Activated CD8-positive, alpha-beta T cell treated with anti-CD3 and anti-CD28 coated beads for 36 hours (primary cell): ENCODE measurements at regions not wholly inside any gene's neighbourhood (a gene's known extent, or its start where the extent isn't known, plus 50 kb on each side); places are given as distances from the start of the nearest gene placed in this dataset.

Source experiments
- ATAC-seq: fragments of 200-7000 bp; cut with Tn5 transposase; one replicate; pipeline ENCODE4 v1.10.0; 2021; ENCODE audit warnings: mild to moderate bottlenecking, moderate library complexity
- CTCF ChIA-PET: fragments of 350-600 bp; sonication (Branson Sonifier 250); formaldehyde crosslinking; loops from one replicate; lab custom pipeline; 2021; ENCODE audit warnings: antibody characterized with exemption; lab: Charles Lee
- POLR2A ChIA-PET: fragments of 350-600 bp; sonication (Branson Sonifier 250); formaldehyde crosslinking; loops from one replicate; lab custom pipeline; 2021; ENCODE audit warnings: antibody characterized with exemption; lab: Charles Lee
- DNase-seq: peaks from one replicate; pipeline ENCODE4 v3.0.0-alpha.2; 2020
- H3K27ac Mint-ChIP-seq: one replicate; pipeline ENCODE4 v1.8.0; 2021; ENCODE audit warnings: mild to moderate bottlenecking, mixed read lengths
- H3K27me3 Mint-ChIP-seq: one replicate; pipeline ENCODE4 v1.8.0; 2021; ENCODE audit warnings: mixed read lengths
- H3K36me3 Mint-ChIP-seq: one replicate; pipeline ENCODE4 v1.8.0; 2021; ENCODE audit warnings: low read depth, mixed read lengths
- H3K4me1 Mint-ChIP-seq: one replicate; pipeline ENCODE4 v1.8.0; 2021; ENCODE audit warnings: low read depth, mixed read lengths
- H3K4me3 Mint-ChIP-seq: one replicate; pipeline ENCODE4 v1.8.0; 2021; ENCODE audit warnings: mild to moderate bottlenecking, moderate library complexity, mixed read lengths
- H3K9me3 Mint-ChIP-seq: one replicate; pipeline ENCODE4 v1.8.0; 2021; ENCODE audit warnings: mixed read lengths
- intact Hi-C: fragments of 100-400 bp; cut with micrococcal nuclease; formaldehyde crosslinking; loops from one replicate; pipeline ENCODE4 v1.10.0; 2022
- TF ChIP-seq, protein P1 (sequence below): fragments of 200-600 bp; IDR thresholded peaks from one replicate; pipeline ENCODE4 v1.8.0; 2022; ENCODE audit warnings: antibody characterized with exemption, mild to moderate bottlenecking

DNA sequence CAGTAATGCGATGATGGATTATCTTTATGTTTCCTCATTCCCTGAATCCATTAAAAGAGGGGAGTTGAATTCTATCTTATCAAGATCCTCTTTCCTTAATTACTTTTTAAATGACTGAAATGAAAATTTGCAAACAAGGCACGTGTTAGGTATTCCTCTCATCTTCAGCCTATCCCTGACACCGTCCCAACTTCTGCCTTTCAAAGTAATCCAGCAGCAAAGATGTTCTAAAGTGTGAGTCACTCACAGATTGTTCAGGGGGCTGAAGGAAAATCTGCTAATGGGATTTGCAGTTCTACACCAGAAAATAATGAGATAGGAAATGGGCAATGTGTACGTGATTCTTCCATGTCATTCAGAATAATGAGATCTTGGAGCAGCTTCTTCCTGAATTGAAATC, 403.0 kb downstream of the ARHGEF28 start:
- Mint-ChIP-seq H3K4me1 (no peaks in the 10 kb centered on the region), H3K36me3 (no peaks in the 10 kb centered on the region), H3K4me3 (no peak overlapping the region), H3K27ac (no peak overlapping the region), H3K27me3 (peaks cover 5% of the 10 kb centered on the region), H3K9me3 (no peaks in the 10 kb centered on the region)
- CTCF ChIA-PET = no interaction called here
- ATAC-seq (no peak), DNase-seq (no peak)
- intact Hi-C loops = no loop called here
- TF ChIP-seq, protein P1, sequence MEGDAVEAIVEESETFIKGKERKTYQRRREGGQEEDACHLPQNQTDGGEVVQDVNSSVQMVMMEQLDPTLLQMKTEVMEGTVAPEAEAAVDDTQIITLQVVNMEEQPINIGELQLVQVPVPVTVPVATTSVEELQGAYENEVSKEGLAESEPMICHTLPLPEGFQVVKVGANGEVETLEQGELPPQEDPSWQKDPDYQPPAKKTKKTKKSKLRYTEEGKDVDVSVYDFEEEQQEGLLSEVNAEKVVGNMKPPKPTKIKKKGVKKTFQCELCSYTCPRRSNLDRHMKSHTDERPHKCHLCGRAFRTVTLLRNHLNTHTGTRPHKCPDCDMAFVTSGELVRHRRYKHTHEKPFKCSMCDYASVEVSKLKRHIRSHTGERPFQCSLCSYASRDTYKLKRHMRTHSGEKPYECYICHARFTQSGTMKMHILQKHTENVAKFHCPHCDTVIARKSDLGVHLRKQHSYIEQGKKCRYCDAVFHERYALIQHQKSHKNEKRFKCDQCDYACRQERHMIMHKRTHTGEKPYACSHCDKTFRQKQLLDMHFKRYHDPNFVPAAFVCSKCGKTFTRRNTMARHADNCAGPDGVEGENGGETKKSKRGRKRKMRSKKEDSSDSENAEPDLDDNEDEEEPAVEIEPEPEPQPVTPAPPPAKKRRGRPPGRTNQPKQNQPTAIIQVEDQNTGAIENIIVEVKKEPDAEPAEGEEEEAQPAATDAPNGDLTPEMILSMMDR = no peak
- POLR2A ChIA-PET = no interaction called here

DNA sequence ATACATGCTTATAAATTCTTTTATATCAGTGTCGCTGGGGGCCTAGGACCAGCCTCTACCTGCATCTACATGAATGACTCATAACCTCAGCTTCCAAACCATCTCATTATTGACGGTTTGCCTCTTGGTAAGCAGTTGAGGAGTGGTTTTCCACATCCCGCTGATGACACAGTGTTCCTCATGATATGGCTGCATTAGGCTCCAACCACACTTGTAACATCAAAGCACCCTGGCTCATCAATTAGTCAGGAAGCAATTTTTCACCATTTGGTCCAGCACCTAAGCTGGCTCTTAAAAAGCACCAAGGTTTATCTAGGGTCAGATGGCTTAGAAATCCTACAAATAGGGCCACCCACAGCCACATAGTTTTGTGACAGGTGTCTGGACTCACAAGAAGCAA, 402.4 kb downstream of the ARHGEF28 start:
- peaks cover 8% of the 10 kb centered on the region for H3K27me3 Mint-ChIP-seq
- intact Hi-C loops = no loop called here
- no peak overlapping the region for H3K4me3 Mint-ChIP-seq
- no peak overlapping the region for H3K27ac Mint-ChIP-seq
- ATAC-seq (no peak), DNase-seq (no peak)
- H3K9me3 Mint-ChIP-seq = no peaks in the 10 kb centered on the region
- ChIA-PET CTCF (no interaction called here), POLR2A (no interaction called here)
- H3K36me3 Mint-ChIP-seq = no peaks in the 10 kb centered on the region
- TF ChIP-seq, protein P1 = no peak
- H3K4me1 Mint-ChIP-seq = no peaks in the 10 kb centered on the region

DNA sequence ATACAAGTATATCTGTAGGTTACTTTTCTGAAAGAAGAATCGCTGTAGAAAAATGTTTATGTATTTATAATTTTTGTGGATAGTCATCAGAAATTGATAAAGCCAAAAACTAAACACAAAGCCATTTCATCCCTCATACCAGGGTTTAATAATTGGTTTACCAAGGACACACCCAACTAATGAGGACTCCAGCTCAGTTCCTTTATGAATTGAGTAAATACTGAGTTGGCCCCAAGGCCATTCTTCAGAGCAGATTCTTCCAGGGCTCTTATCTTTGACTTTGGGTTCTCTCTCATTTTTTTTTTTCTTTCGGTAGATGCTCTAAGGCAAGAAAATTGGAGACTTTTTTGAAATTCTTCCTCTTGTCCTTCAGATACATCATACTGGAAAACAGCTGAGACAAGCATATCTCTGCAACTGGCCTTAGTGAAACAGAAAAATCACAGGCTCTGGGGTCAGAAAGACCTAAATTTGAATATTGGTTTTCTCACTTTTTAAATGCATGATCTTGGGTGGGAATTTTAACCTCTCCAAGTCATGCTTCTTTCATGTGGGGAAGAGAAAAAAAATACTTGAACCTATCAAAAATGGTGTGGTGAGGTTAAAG, 401.8 kb downstream of the ARHGEF28 start:
- Mint-ChIP-seq H3K36me3 (no peaks in the 10 kb centered on the region), H3K27me3 (peaks cover 9% of the 10 kb centered on the region), H3K9me3 (no peaks in the 10 kb centered on the region), H3K4me3 (no peak overlapping the region), H3K4me1 (no peaks in the 10 kb centered on the region), H3K27ac (no peak overlapping the region)
- ChIA-PET CTCF (no interaction called here), POLR2A (interaction anchor here (0.6 kb wide), 1 partner anchor 138 kb away, joined by 3 read pairs; no protein-coding TSS in a partner anchor)
- DNase-seq (no peak), ATAC-seq (no peak)
- TF ChIP-seq, protein P1 = no peak
- intact Hi-C loops = no loop called here

DNA sequence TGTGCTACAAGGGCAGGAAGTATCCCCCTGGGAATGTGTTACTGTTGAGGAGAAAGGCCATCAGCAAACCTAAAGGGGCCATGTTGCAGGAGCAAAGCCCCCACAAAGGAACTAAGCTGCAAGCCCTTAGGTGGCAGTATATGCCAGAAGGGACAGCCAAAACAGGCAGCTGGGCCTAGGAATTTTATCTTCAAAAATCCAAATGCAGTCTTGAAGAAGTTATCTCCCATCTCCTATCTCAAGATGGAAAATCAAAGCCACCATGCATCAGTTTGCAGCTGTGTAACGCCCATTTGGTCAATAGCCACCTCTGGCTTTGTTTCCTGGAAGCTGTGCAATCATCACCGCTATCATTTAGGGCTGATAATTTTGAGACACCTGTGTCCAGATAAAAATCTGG, 400.3 kb downstream of the ARHGEF28 start:
- DNase-seq (no peak), ATAC-seq (no peak)
- Mint-ChIP-seq H3K27me3 (peaks cover 8% of the 10 kb centered on the region), H3K36me3 (no peaks in the 10 kb centered on the region), H3K9me3 (no peaks in the 10 kb centered on the region), H3K4me1 (no peaks in the 10 kb centered on the region), H3K4me3 (no peak overlapping the region), H3K27ac (no peak overlapping the region)
- POLR2A ChIA-PET = no interaction called here
- TF ChIP-seq, protein P1 = no peak
- CTCF ChIA-PET = no interaction called here
- intact Hi-C loops = no loop called here

DNA sequence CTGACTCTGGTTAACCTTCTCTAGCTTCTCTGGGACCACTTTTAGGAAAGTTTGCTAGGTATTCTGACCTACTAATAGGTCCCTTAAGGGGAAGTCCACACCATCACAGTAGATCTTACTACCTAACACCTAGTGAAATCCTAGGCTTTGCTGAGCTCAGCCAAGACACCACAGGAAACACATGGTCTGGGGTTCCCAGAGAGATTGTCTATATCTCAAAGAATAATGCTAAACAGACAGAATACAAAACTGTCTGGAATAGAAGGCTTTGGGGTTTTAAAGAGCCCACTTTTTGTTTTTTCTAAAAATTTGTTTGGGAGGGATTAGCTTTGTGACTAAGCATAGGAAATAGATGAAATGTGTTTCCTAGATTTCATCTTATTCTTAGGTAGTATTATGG, 395.1 kb downstream of the ARHGEF28 start:
- ATAC-seq = no peak

More for the DNA sequence above, 395.1 kb downstream of the ARHGEF28 start:
- Mint-ChIP-seq H3K4me1 (no peaks in the 10 kb centered on the region), H3K4me3 (no peak overlapping the region), H3K36me3 (no peaks in the 10 kb centered on the region), H3K27me3 (peaks cover 9% of the 10 kb centered on the region), H3K9me3 (no peaks in the 10 kb centered on the region), H3K27ac (no peak overlapping the region)
- ChIA-PET CTCF (no interaction called here), POLR2A (interaction anchor here (0.6 kb wide), 2 partner anchors 13 to 52 kb away, joined by 3 read pairs; no protein-coding TSS in a partner anchor)
- DNase-seq = no peak
- TF ChIP-seq, protein P1 = no peak
- intact Hi-C loops = no loop called here
